ENCODE measurements at regions not wholly inside any gene's neighbourhood (a gene's known extent, or its start where the extent isn't known, plus 50 kb on each side); places are given as distances from the start of the nearest gene placed in this dataset.

DNA sequence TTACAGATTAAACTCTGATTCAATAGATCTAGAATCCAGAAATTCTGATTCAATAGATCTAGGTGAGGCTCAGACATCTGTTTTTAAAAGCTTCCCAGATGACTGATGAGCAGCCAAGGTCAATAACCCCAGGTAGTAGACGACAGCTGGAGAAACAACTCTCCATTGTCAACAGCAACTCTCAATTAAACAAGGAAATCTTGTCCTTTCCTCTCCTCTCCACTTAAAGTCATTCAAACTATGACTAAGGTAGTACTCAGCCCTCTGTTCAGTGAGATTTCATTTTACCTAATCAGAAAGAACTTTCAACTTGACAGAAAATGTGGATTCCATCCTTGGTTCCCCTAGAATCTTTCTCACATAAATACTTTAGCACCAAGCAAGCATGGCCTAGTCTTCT is 94.6 kb upstream of the SCG2 start:
- H3K9me3 Mint-ChIP-seq = no peaks in the 10 kb centered on the region
- no peaks in the 10 kb centered on the region for H3K27me3 Mint-ChIP-seq (ENCODE audit: insufficient read depth, low read depth, poor library complexity)
- TF ChIP-seq CREB1 (CRISPR knock-in tag; IDR thresholded peaks at IDR 0.05; ENCODE audit: low read depth) (no peak), POLR2AphosphoS5 (IDR thresholded peaks at IDR 0.05; ENCODE audit: low read depth) (no peak), EZH2phosphoT487 (IDR thresholded peaks at IDR 0.05; ENCODE audit: unreplicated experiment) (no peak), ZNF114 (CRISPR knock-in tag; IDR thresholded peaks at IDR 0.05) (no peak), STAT1 (IDR thresholded peaks at IDR 0.05; ENCODE audit: unreplicated experiment) (no peak), ZNF331 (CRISPR knock-in tag; IDR thresholded peaks at IDR 0.05; ENCODE audit: low read depth) (no peak), JUNB (IDR thresholded peaks at IDR 0.05; ENCODE audit: unreplicated experiment) (no peak), EZH2 (IDR thresholded peaks at IDR 0.05; ENCODE audit: low read depth, unreplicated experiment) (no peak), NANOG (IDR thresholded peaks at IDR 0.05; ENCODE audit: borderline replicate concordance) (no peak)
- TF ChIP-seq, protein P1, sequence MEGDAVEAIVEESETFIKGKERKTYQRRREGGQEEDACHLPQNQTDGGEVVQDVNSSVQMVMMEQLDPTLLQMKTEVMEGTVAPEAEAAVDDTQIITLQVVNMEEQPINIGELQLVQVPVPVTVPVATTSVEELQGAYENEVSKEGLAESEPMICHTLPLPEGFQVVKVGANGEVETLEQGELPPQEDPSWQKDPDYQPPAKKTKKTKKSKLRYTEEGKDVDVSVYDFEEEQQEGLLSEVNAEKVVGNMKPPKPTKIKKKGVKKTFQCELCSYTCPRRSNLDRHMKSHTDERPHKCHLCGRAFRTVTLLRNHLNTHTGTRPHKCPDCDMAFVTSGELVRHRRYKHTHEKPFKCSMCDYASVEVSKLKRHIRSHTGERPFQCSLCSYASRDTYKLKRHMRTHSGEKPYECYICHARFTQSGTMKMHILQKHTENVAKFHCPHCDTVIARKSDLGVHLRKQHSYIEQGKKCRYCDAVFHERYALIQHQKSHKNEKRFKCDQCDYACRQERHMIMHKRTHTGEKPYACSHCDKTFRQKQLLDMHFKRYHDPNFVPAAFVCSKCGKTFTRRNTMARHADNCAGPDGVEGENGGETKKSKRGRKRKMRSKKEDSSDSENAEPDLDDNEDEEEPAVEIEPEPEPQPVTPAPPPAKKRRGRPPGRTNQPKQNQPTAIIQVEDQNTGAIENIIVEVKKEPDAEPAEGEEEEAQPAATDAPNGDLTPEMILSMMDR (conservative IDR thresholded peaks at IDR 0.05; ENCODE audit: low read depth in 2 of 2) = no peak
- TF ChIP-seq, protein P2, sequence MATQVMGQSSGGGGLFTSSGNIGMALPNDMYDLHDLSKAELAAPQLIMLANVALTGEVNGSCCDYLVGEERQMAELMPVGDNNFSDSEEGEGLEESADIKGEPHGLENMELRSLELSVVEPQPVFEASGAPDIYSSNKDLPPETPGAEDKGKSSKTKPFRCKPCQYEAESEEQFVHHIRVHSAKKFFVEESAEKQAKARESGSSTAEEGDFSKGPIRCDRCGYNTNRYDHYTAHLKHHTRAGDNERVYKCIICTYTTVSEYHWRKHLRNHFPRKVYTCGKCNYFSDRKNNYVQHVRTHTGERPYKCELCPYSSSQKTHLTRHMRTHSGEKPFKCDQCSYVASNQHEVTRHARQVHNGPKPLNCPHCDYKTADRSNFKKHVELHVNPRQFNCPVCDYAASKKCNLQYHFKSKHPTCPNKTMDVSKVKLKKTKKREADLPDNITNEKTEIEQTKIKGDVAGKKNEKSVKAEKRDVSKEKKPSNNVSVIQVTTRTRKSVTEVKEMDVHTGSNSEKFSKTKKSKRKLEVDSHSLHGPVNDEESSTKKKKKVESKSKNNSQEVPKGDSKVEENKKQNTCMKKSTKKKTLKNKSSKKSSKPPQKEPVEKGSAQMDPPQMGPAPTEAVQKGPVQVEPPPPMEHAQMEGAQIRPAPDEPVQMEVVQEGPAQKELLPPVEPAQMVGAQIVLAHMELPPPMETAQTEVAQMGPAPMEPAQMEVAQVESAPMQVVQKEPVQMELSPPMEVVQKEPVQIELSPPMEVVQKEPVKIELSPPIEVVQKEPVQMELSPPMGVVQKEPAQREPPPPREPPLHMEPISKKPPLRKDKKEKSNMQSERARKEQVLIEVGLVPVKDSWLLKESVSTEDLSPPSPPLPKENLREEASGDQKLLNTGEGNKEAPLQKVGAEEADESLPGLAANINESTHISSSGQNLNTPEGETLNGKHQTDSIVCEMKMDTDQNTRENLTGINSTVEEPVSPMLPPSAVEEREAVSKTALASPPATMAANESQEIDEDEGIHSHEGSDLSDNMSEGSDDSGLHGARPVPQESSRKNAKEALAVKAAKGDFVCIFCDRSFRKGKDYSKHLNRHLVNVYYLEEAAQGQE (IDR thresholded peaks at IDR 0.05; ENCODE audit: unreplicated experiment) = no peak
- TF ChIP-seq, protein P3, sequence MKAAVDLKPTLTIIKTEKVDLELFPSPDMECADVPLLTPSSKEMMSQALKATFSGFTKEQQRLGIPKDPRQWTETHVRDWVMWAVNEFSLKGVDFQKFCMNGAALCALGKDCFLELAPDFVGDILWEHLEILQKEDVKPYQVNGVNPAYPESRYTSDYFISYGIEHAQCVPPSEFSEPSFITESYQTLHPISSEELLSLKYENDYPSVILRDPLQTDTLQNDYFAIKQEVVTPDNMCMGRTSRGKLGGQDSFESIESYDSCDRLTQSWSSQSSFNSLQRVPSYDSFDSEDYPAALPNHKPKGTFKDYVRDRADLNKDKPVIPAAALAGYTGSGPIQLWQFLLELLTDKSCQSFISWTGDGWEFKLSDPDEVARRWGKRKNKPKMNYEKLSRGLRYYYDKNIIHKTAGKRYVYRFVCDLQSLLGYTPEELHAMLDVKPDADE (IDR thresholded peaks at IDR 0.05) = no peak
- TF ChIP-seq, protein P4, sequence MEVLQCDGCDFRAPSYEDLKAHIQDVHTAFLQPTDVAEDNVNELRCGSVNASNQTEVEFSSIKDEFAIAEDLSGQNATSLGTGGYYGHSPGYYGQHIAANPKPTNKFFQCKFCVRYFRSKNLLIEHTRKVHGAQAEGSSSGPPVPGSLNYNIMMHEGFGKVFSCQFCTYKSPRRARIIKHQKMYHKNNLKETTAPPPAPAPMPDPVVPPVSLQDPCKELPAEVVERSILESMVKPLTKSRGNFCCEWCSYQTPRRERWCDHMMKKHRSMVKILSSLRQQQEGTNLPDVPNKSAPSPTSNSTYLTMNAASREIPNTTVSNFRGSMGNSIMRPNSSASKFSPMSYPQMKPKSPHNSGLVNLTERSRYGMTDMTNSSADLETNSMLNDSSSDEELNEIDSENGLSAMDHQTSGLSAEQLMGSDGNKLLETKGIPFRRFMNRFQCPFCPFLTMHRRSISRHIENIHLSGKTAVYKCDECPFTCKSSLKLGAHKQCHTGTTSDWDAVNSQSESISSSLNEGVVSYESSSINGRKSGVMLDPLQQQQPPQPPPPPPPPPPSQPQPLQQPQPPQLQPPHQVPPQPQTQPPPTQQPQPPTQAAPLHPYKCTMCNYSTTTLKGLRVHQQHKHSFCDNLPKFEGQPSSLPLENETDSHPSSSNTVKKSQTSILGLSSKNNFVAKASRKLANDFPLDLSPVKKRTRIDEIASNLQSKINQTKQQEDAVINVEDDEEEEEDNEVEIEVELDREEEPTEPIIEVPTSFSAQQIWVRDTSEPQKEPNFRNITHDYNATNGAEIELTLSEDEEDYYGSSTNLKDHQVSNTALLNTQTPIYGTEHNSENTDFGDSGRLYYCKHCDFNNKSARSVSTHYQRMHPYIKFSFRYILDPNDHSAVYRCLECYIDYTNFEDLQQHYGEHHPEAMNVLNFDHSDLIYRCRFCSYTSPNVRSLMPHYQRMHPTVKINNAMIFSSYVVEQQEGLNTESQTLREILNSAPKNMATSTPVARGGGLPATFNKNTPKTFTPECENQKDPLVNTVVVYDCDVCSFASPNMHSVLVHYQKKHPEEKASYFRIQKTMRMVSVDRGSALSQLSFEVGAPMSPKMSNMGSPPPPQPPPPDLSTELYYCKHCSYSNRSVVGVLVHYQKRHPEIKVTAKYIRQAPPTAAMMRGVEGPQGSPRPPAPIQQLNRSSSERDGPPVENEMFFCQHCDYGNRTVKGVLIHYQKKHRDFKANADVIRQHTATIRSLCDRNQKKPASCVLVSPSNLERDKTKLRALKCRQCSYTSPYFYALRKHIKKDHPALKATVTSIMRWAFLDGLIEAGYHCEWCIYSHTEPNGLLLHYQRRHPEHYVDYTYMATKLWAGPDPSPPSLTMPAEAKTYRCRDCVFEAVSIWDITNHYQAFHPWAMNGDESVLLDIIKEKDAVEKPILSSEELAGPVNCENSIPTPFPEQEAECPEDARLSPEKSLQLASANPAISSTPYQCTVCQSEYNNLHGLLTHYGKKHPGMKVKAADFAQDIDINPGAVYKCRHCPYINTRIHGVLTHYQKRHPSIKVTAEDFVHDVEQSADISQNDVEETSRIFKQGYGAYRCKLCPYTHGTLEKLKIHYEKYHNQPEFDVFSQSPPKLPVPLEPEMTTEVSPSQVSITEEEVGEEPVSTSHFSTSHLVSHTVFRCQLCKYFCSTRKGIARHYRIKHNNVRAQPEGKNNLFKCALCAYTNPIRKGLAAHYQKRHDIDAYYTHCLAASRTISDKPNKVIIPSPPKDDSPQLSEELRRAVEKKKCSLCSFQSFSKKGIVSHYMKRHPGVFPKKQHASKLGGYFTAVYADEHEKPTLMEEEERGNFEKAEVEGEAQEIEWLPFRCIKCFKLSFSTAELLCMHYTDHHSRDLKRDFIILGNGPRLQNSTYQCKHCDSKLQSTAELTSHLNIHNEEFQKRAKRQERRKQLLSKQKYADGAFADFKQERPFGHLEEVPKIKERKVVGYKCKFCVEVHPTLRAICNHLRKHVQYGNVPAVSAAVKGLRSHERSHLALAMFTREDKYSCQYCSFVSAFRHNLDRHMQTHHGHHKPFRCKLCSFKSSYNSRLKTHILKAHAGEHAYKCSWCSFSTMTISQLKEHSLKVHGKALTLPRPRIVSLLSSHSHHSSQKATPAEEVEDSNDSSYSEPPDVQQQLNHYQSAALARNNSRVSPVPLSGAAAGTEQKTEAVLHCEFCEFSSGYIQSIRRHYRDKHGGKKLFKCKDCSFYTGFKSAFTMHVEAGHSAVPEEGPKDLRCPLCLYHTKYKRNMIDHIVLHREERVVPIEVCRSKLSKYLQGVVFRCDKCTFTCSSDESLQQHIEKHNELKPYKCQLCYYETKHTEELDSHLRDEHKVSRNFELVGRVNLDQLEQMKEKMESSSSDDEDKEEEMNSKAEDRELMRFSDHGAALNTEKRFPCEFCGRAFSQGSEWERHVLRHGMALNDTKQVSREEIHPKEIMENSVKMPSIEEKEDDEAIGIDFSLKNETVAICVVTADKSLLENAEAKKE (CRISPR knock-in tag; IDR thresholded peaks at IDR 0.05) = no peak
- Histone ChIP-seq H3K79me2 (replicated peaks; ENCODE audit: insufficient read depth) (no peaks in the 10 kb centered on the region), H2AFZ (no peak overlapping the region), H3K27me3 (ENCODE audit: insufficient read depth) (no peaks in the 10 kb centered on the region), H3K4me2 (no peak overlapping the region), H4K20me1 (replicated peaks; ENCODE audit: insufficient read depth) (no peaks in the 10 kb centered on the region), H3F3A (replicated peaks; ENCODE audit: low read depth) (no peaks in the 10 kb centered on the region), H3K4me1 (ENCODE audit: insufficient read depth) (no peaks in the 10 kb centered on the region), H3K27ac (ENCODE audit: low read depth) (no peak overlapping the region), H3K4me3 (no peak overlapping the region), H3K36me3 (ENCODE audit: insufficient read depth) (no peaks in the 10 kb centered on the region), H3K9me2 (ENCODE audit: insufficient read depth) (0 out of 2 replicates have a peak, but pooled peaks cover 2% of the 10 kb centered on the region)
- H3K27ac Mint-ChIP-seq = no peak overlapping the region
- H3K36me3 Mint-ChIP-seq (ENCODE audit: low read depth) = no peaks in the 10 kb centered on the region
- ATAC-seq (no peak), DNase-seq (ENCODE audit: low spot score) (no peak)
- H3K4me3 Mint-ChIP-seq = no peak overlapping the region
- peaks cover 8% of the 10 kb centered on the region; the same call in 1 of the 3 replicates for H3K4me1 Mint-ChIP-seq

Measured in GM23338 (cell line).